Vagina (tissue), 2 donors: ENCODE measurements at regions not wholly inside any gene's neighbourhood (a gene's known extent, or its start where the extent isn't known, plus 50 kb on each side); places are given as distances from the start of the nearest gene placed in this dataset.

ENCODE experiments used
- CTCF ChIP-seq, 3 experiments: fragments of 450-650 bp in 2 of 3; fragments of 200-600 bp in 1 of 3; sonication (generic) in 1 of 3; IDR thresholded peaks; one replicate each; pipeline ENCODE4 v1.5.1; 2017 to 2019; ENCODE audit warnings: antibody characterized with exemption in 3 of 3, mild to moderate bottlenecking in 2 of 3, moderate library complexity in 2 of 3
- POLR2A ChIP-seq, 2 donors: fragments of 450-650 bp; IDR thresholded peaks; one replicate each; pipeline ENCODE4 v1.6.1; 2017; ENCODE audit warnings: antibody characterized with exemption in 2 of 2, mild to moderate bottlenecking in 2 of 2, moderate library complexity in 2 of 2
- POLR2AphosphoS5 ChIP-seq, 2 donors: sonication (generic); formaldehyde crosslinking; IDR thresholded peaks; one replicate each; pipeline ENCODE4 v1.9.0; 2017; ENCODE audit warnings: antibody characterized with exemption in 2 of 2, mild to moderate bottlenecking in 2 of 2, low read depth in 1 of 2; ENCODE audit not compliant: insufficient read depth in 1 of 2

- TF ChIP-seq CTCF (IDR thresholded peaks at IDR 0.05) (no peak), POLR2A (IDR thresholded peaks at IDR 0.05) (no peak), POLR2AphosphoS5 (IDR thresholded peaks at IDR 0.05; ENCODE audit: insufficient read depth in 1 of 2, low read depth in 1 of 2) (no peak)
These were observed 347.1 kb downstream of the FGFR2 start for GRCh38 chr10:121250995-121251764.
